Gastrocnemius medialis (tissue), 4 donors: ENCODE measurements at regions not wholly inside any gene's neighbourhood (a gene's known extent, or its start where the extent isn't known, plus 50 kb on each side); places are given as distances from the start of the nearest gene placed in this dataset.
"Not testable (repeated sequence)": the region's sequence is repeated elsewhere in the genome, so short reads cannot be mapped to it uniquely, and the experiment has no call there.

ENCODE experiments used
- ATAC-seq, 2 donors: fragments of 150-250 bp; one replicate each; pipeline ENCODE4 v1.9.1; 2016
- DNase-seq, 2 donors: peaks; one replicate each; pipeline ENCODE4 v3.0.0-alpha.2; 2019
- H3K27ac ChIP-seq, 4 donors: fragments of 200-600 bp; sonication (generic); 1 replicate in 1 of 4; 2 replicates in 3 of 4; pipeline ENCODE4 v1.5.1; 2016 to 2018; ENCODE audit warnings: mild to moderate bottlenecking in 2 of 4, moderate library complexity in 1 of 4
- H3K27me3 ChIP-seq, 3 donors: fragments of 200-600 bp; sonication (generic) in 2 of 3; 1 replicate in 1 of 3; 2 replicates in 2 of 3; pipeline versions ENCODE4 v1.5.1 to v1.6.0; 2016 to 2019; ENCODE audit warnings: mild to moderate bottlenecking in 1 of 3, moderate library complexity in 1 of 3
- H3K36me3 ChIP-seq, 2 donors: fragments of 200-600 bp; sonication (generic) in 1 of 2; one replicate each; pipeline ENCODE4 v1.5.1; 2017 to 2018
- H3K4me1 ChIP-seq, 2 donors: fragments of 200-600 bp; sonication (generic) in 1 of 2; one replicate each; pipeline ENCODE4 v1.5.1; 2016 to 2017; ENCODE audit warnings: mild to moderate bottlenecking in 2 of 2
- H3K4me3 ChIP-seq, 4 donors: fragments of 200-600 bp; sonication (generic) in 3 of 4; 1 replicate in 1 of 4; 2 replicates in 3 of 4; pipeline ENCODE4 v1.5.1; 2016 to 2019; ENCODE audit warnings: mild to moderate bottlenecking in 2 of 4
- H3K9me3 ChIP-seq, 3 donors: fragments of 200-600 bp; sonication (generic) in 2 of 3; 1 replicate in 1 of 3; 2 replicates in 2 of 3; pipeline ENCODE4 v1.5.1; 2016 to 2019
- CTCF ChIP-seq, 5 experiments: fragments of 450-650 bp in 3 of 5; fragments of 200-600 bp in 2 of 5; sonication (generic) in 2 of 5; IDR thresholded peaks in 4 of 5; conservative IDR thresholded peaks in 1 of 5; 1 replicate in 4 of 5; 2 replicates in 1 of 5; pipeline ENCODE4 v1.5.1; 2016 to 2019; ENCODE audit warnings: antibody characterized with exemption in 5 of 5, mild to moderate bottlenecking in 3 of 5, moderate library complexity in 3 of 5
- POLR2A ChIP-seq, 2 donors: fragments of 450-650 bp; IDR thresholded peaks; one replicate each; pipeline ENCODE4 v1.6.1; 2017; ENCODE audit warnings: antibody characterized with exemption in 2 of 2, mild to moderate bottlenecking in 2 of 2, moderate library complexity in 2 of 2
- in situ Hi-C, 4 donors: fragments of 200-750 bp; cut with MboI; loops; one replicate each; pipeline versions ENCODE4 v1.15.0 to v1.8.0; 2017; ENCODE audit warnings: low sequenced_read_pairs in 4 of 4
- intact Hi-C: fragments of 100-400 bp; cut with DNase I; formaldehyde crosslinking; loops from one replicate; pipeline ENCODE4 v1.15.1; 2023; ENCODE audit warnings: low total_unique reads

GRCh38 chr20:61094581-61094980 lies 157.5 kb upstream of the CDH4 start:
- H3K4me3 ChIP-seq, result no peak overlapping the region
- H3K27me3 ChIP-seq, result no peaks in the 10 kb centered on the region
- H3K27ac ChIP-seq, result no peak overlapping the region
- DNase-seq (no peak), ATAC-seq (no peak)
- intact Hi-C loops, result no loop called here
- TF ChIP-seq CTCF (IDR thresholded peaks at IDR 0.05 in 4 of 5, conservative IDR thresholded peaks at IDR 0.05 in 1 of 5), result no peak
- TF ChIP-seq POLR2A (IDR thresholded peaks at IDR 0.05), result no peak
- peaks cover 0 to 8% (median 0%) of the 10 kb centered on the region in 3 donors for H3K9me3 ChIP-seq
- no peaks in the 10 kb centered on the region for H3K4me1 ChIP-seq
- in situ Hi-C loops, result no loop called here
- H3K36me3 ChIP-seq, result no peaks in the 10 kb centered on the region

GRCh38 chr20:61096463-61096862 lies 155.6 kb upstream of the CDH4 start:
- DNase-seq, result no peak
- H3K4me3 ChIP-seq, result no peak overlapping the region
- H3K27me3 ChIP-seq, result no peaks in the 10 kb centered on the region
- no peak overlapping the region for H3K27ac ChIP-seq
- in situ Hi-C loops (no loop called here), intact Hi-C loops (no loop called here)
- no peaks in the 10 kb centered on the region for H3K36me3 ChIP-seq
- peaks cover 0 to 8% (median 0%) of the 10 kb centered on the region in 3 donors for H3K9me3 ChIP-seq
- no peaks in the 10 kb centered on the region for H3K4me1 ChIP-seq
- no peak for ATAC-seq
- no peak for TF ChIP-seq CTCF (IDR thresholded peaks at IDR 0.05 in 4 of 5, conservative IDR thresholded peaks at IDR 0.05 in 1 of 5)
- TF ChIP-seq POLR2A (IDR thresholded peaks at IDR 0.05), result no peak

GRCh38 chr20:61099806-61100205 lies 152.3 kb upstream of the CDH4 start:
- no peak overlapping the region for H3K27ac ChIP-seq
- no peak overlapping the region for H3K4me3 ChIP-seq
- H3K27me3 ChIP-seq, result no peaks in the 10 kb centered on the region
- H3K4me1 ChIP-seq, result no peaks in the 10 kb centered on the region
- intact Hi-C loops, result no loop called here
- ATAC-seq, result no peak
- DNase-seq, result no peak
- no peaks in the 10 kb centered on the region for H3K36me3 ChIP-seq
- no peak for TF ChIP-seq POLR2A (IDR thresholded peaks at IDR 0.05)
- TF ChIP-seq CTCF (IDR thresholded peaks at IDR 0.05 in 4 of 5, conservative IDR thresholded peaks at IDR 0.05 in 1 of 5), result no peak
- H3K9me3 ChIP-seq, result peaks cover 0 to 8% (median 0%) of the 10 kb centered on the region in 3 donors
- in situ Hi-C loops, result loop anchor here in 1 of 4 donors (25.0 kb wide), 1 partner anchor 1038 kb away; no protein-coding TSS in a partner anchor

GRCh38 chr20:61100489-61100888 lies 151.6 kb upstream of the CDH4 start:
- Histone ChIP-seq H3K27ac (no peak overlapping the region), H3K9me3 (peaks cover 0 to 4% (median 0%) of the 10 kb centered on the region in 3 donors), H3K4me3 (no peak overlapping the region), H3K4me1 (no peaks in the 10 kb centered on the region), H3K36me3 (no peaks in the 10 kb centered on the region), H3K27me3 (no peaks in the 10 kb centered on the region)
- TF ChIP-seq CTCF (IDR thresholded peaks at IDR 0.05 in 4 of 5, conservative IDR thresholded peaks at IDR 0.05 in 1 of 5) (no peak), POLR2A (IDR thresholded peaks at IDR 0.05) (no peak)
- in situ Hi-C loops (loop anchor here in 1 of 4 donors (25.0 kb wide), 1 partner anchor 1038 kb away; no protein-coding TSS in a partner anchor), intact Hi-C loops (no loop called here)
- no peak for ATAC-seq
- DNase-seq, result no peak

GRCh38 chr20:61101321-61101720 lies 150.7 kb upstream of the CDH4 start:
- H3K27me3 ChIP-seq, intact Hi-C loops, H3K36me3 ChIP-seq, H3K4me1 ChIP-seq, DNase-seq, ATAC-seq, H3K9me3 ChIP-seq, H3K27ac ChIP-seq, H3K4me3 ChIP-seq: not testable (repeated sequence)
- in situ Hi-C loops, result loop anchor here in 1 of 4 donors (25.0 kb wide), 1 partner anchor 1039 kb away; no protein-coding TSS in a partner anchor
